ENCODE measurements at regions not wholly inside any gene's neighbourhood (a gene's known extent, or its start where the extent isn't known, plus 50 kb on each side); places are given as distances from the start of the nearest gene placed in this dataset.

- Histone ChIP-seq H3K4me1 (no peaks in the 10 kb centered on the region), H3K27ac (no peak overlapping the region), H3K4me3 (no peak overlapping the region), H3K36me3 (replicated peaks in 1 of 2; ENCODE audit: insufficient read depth in 1 of 2, low read depth in 2 of 2) (no peaks in the 10 kb centered on the region), H3K27me3 (no peaks in the 10 kb centered on the region), H3K9me3 (peaks cover 0 to 4% (median 0%) of the 10 kb centered on the region in 3 donors)
- TF ChIP-seq POLR2A (IDR thresholded peaks at IDR 0.05) (no peak), CTCF (IDR thresholded peaks at IDR 0.05) (no peak)
- 57 to 66% methylated on average over 3 of the region's 3 CpGs for WGBS, 2 donors
- intact Hi-C loops (cut with DNase I), result no loop called here
- ATAC-seq, result peak; percentile 38
- DNase-seq, result no peak
Measured at GRCh38 chr6:4459032-4459431, 317.2 kb upstream of the CDYL start.

GRCh38 chr6:4451718-4452117 lies 316.3 kb upstream of the ECI2 start:
- H3K4me3 ChIP-seq, result no peak overlapping the region
- TF ChIP-seq POLR2A (IDR thresholded peaks at IDR 0.05) (no peak), CTCF (IDR thresholded peaks at IDR 0.05) (no peak)
- no peaks in the 10 kb centered on the region for H3K27me3 ChIP-seq
- no peak overlapping the region for H3K27ac ChIP-seq
- no peaks in the 10 kb centered on the region for H3K36me3 ChIP-seq (replicated peaks in 1 of 2; ENCODE audit: insufficient read depth in 1 of 2, low read depth in 2 of 2)
- intact Hi-C loops (cut with DNase I), result no loop called here
- no peaks in the 10 kb centered on the region for H3K4me1 ChIP-seq
- DNase-seq (no peak), ATAC-seq (no peak)
- H3K9me3 ChIP-seq, result peaks cover 0 to 4% (median 0%) of the 10 kb centered on the region in 3 donors
- 75 to 90% methylated on average over 1 of the region's 1 CpG for WGBS, 2 donors

- H3K9me3 ChIP-seq, result no peaks in the 10 kb centered on the region
- H3K4me1 ChIP-seq, result no peaks in the 10 kb centered on the region
- intact Hi-C loops (cut with DNase I), result no loop called here
- WGBS, 2 donors, result 70% methylated on average over 3 of the region's 3 CpGs
- H3K27me3 ChIP-seq, result no peaks in the 10 kb centered on the region
- no peak for DNase-seq
- no peak overlapping the region for H3K4me3 ChIP-seq
- ATAC-seq, result no peak
- no peaks in the 10 kb centered on the region for H3K36me3 ChIP-seq (replicated peaks in 1 of 2; ENCODE audit: insufficient read depth in 1 of 2, low read depth in 2 of 2)
- no peak overlapping the region for H3K27ac ChIP-seq
- TF ChIP-seq POLR2A (IDR thresholded peaks at IDR 0.05) (no peak), CTCF (IDR thresholded peaks at IDR 0.05) (no peak)
Measured at GRCh38 chr6:4451081-4451480, 315.7 kb upstream of the ECI2 start.

GRCh38 chr6:4450237-4450636 lies 314.9 kb upstream of the ECI2 start:
- intact Hi-C loops (cut with DNase I), result no loop called here
- no peaks in the 10 kb centered on the region for H3K4me1 ChIP-seq
- WGBS, 2 donors, result 83 to 91% methylated on average over 1 of the region's 1 CpG
- no peak overlapping the region for H3K27ac ChIP-seq
- H3K9me3 ChIP-seq, result no peaks in the 10 kb centered on the region
- no peaks in the 10 kb centered on the region for H3K27me3 ChIP-seq
- no peak for ATAC-seq
- H3K4me3 ChIP-seq, result no peak overlapping the region
- TF ChIP-seq POLR2A (IDR thresholded peaks at IDR 0.05) (no peak), CTCF (IDR thresholded peaks at IDR 0.05) (no peak)
- H3K36me3 ChIP-seq (replicated peaks in 1 of 2; ENCODE audit: insufficient read depth in 1 of 2, low read depth in 2 of 2), result no peaks in the 10 kb centered on the region
- DNase-seq, result no peak

- H3K36me3 ChIP-seq (replicated peaks in 1 of 2; ENCODE audit: insufficient read depth in 1 of 2, low read depth in 2 of 2), result no peaks in the 10 kb centered on the region
- H3K9me3 ChIP-seq, result no peaks in the 10 kb centered on the region
- no peak overlapping the region for H3K27ac ChIP-seq
- no peak overlapping the region for H3K4me3 ChIP-seq
- no peak for DNase-seq
- WGBS, 2 donors, result 85 to 86% methylated on average over 1 of the region's 1 CpG
- ATAC-seq, result no peak
- intact Hi-C loops (cut with DNase I), result no loop called here
- H3K4me1 ChIP-seq, result no peaks in the 10 kb centered on the region
- H3K27me3 ChIP-seq, result no peaks in the 10 kb centered on the region
- TF ChIP-seq CTCF (IDR thresholded peaks at IDR 0.05) (no peak), POLR2A (IDR thresholded peaks at IDR 0.05) (no peak)
Measured at GRCh38 chr6:4449409-4449808, 314.0 kb upstream of the ECI2 start.

All from body of pancreas (tissue), 4 donors.